Renal cortical epithelial cell (primary cell): ENCODE measurements at regions not wholly inside any gene's neighbourhood (a gene's known extent, or its start where the extent isn't known, plus 50 kb on each side); places are given as distances from the start of the nearest gene placed in this dataset.
A peak's percentile ranks its signal among the peaks of the same experiment; 100 is the strongest.

Experiments
- DNase-seq: peaks from one replicate; pipeline ENCODE4 v3.0.0-alpha.2; 2011; ENCODE audit warnings: low read depth

DNA sequence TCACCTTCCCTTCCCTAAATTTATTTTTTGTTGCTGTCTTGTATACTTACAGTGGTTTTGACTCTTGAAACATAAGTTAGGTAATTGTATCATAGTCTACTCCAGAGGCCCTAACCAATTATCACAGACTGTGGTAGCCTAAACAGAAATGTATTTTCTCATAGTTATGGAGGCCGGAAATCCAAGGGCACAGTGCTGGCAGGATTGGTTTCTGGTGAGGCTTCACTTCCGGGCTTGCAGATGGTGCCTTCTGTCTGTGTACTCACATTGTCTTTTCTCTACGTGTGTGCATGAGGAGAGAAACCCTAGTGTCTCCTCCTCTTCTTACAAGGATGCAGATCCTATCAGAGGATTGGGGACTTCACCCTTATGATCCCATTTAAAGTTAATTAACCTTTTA, 290.2 kb upstream of the KCNMB2 start:
- DNase-seq: no peak

DNA sequence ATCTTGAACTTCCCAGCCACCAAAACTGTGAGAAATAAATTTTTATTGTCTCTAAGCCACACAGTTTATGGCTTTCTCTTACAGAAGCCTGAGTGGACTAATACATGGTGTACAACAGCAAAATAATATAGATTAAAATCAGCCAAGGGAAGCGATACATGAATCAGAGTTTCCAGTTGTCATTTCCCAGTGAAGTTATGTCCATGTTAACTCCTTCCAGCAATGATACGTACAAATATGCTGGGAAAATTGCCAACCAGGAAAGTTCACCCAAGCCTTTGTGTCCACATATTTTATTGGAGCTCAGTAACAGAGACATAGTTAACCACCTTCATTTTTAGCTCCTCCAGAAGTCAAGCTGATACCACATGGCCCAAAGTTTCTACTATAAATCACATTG, 280.9 kb upstream of the KCNMB2 start:
- peak; percentile 6 for DNase-seq

DNA sequence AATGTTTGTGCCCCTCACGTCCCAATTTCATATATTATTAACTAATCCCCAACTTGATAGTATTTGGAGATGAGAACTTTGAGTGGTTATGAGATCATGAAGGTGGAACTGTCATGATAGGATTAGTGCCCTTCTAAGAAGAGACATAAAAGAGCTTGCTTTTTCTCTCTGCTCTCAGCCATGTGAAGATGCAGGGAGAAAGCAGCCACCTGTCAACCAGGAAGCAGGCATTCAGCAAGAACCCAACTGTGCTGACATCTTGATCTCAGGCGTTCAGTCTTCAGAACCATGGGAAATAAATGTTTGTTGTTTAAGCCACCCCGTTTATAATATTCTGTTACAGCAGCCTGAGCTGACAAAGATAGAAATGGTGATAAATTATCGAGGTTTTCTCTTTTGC, 278.7 kb upstream of the KCNMB2 start:
- DNase-seq: no peak

DNA sequence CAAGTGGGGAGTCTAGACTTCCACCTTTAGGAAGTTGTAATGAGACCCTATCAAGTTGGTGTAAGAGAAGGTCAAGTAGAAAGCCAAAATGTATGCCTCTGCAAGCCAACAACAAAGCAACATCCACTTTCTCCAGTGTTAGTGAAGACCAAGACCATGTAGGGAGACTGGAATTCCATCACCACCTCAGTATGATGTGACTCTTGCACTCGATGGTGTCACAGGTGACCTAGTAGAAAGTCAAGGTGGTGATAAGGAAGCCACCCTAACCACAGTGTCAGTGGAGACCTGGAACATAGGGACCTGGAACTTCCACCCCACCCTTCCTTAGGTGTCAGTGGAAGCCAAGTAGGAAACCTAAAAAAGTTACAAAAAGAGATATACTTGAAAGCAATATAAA, 278.1 kb upstream of the KCNMB2 start:
- DNase-seq: no peak

DNA sequence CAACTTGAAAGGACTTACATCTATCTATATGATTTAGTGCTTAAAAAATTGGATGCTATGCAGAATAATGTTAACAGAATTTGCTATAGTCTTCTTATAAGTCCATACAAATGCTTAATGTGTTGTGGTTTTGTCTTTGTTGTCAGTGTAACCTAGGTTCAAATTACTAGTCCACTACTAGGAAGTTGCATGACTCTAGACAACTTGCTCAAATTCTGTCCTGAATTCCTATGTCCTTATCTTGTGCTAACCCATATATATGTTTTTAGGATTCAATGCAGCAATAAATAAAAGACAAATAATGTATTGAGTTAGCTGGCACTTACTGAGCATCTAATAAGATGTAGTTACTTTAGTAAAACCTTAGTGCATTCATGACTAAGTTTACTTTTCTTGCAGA, 276.5 kb upstream of the KCNMB2 start:
- DNase-seq: no peak

DNA sequence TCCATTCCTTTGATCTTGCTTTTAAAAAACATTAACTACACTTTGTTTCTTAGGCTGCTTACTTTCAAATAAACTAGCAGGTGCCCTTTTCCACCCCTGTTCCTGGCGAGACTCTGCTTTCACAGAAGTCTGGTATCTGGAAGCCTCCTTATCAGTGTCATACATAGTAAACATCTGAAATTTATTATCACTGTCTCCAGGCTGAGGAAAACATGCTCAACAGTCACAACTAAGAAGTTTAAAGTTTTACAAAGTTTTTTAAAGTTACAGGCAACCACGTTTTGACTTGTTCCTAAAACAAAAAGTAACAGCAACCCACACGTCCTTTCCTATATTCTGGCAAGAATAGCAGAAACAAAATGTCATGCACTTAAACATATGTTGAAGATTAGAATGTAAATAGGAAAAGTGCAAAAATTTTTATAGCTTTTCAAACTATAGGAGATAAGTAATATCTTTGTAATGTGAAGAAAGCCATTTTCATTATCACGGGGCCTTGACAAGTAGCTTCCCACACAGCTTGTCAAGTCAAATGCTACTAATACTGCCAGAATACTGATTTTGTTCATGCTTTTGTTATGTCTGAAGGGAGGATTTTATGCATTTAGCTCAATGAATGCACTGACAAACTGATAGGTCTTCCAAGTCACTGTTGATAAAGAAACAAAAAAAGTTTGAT, 275.2 kb upstream of the KCNMB2 start:
- no peak for DNase-seq

DNA sequence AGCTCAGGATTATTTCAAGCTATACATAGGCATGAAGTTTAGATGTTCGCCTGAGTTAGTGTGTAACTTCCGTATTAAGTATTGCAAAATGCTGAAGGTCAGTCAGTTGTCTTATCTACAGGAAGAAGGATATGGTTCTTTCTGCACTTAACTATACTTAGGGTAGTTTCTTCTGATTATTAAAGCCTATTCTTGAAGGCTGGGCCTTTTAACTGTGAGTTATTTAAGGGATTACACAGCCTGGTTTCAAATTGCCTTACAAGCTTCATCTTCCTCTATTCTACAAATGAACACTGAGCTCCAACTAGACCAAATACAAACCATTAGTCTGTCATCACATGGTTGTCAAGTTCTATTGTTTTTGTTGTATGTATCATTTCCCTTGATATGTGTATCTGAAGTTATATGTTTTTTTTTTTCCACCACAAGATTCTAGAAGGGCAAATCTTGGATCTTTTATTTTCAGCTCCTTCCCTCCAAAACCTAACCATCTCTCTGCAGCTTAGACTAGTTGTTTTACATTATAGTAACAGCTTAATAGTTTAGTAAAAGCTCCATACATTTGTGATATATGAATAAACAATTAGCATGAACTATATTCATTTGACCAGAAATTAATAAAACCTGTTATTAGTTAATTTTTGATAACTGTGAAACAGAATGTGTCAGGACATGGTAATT, 272.9 kb upstream of the KCNMB2 start:
- no peak for DNase-seq

DNA sequence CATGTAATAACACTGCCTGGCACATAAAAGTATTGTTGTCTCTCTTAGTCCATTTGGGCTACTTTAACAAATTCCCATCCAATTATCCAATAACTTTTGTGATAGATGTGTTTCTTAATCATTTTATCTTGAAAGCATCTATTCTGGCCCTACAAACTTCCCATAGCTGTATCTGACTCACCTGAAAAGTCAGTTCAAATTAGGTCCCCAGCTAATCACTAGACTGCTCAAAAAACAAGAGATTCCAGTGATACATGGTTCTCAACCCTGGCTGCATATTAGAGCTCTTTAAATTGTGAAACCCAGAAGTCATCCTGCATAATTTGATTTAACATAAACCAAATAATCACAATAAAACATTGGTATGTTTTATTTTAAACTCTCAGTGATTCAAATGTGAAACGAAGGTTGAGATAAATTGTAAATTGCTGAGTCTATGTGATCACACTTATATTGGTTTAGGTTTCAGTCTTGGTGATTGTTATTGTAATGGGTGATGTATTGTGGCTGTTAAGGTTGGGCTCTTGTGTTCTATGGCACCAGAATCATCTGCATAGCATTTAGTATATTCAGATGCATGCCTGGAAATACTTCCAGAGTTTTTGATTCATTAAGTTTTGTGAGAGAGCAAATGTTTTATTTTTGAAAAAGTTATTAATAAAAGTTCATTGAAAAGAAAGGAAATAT, 268.9 kb upstream of the KCNMB2 start:
- no peak for DNase-seq

DNA sequence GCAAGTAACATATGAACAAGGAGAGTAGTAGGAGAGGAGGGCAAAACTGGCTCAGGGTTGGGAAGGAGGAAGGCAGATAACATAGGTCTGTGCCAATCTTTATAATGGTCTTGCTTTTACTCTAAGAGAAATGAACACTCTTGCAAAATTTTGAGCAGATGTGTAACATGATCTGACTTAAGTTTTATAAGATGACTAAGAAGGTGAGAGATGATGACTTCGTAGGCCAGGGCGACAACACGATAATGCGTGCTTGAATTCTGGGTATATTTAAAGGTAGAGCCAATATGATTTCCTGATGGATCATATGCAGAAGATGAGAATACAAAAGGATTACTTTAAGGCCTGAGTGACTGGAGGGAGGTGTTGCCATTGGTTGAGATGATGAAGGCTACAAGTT, 265.4 kb upstream of the KCNMB2 start:
- DNase-seq: no peak

DNA sequence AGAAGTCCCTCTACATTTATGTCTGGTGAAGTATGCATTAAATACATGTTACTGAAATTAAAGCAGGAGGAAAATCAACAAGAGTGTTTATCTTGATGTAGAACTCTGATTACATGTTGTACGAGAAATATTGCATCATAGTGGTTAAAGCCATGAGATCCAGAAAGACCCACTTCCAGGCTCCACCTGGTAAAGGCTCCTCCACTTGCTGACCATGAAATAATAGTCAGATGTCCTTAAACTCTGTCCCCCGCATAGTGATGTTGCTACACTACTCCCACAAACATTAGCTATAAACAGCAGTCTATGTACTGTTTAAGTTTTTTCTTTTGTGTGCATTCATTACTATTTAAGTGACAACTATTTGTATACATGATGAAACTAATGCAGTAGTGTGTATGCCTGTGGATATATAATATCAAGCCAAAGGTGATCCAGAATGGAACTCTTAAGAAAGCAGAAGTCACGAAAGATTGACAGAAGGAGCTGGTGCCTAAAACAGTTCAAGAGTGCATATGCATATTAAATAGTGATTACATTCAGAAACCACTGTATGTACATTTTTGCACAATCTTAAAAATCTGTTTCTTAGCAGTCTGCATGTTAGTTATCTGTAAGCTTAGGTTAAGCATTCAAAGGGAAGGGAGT, 264.4 kb upstream of the KCNMB2 start:
- no peak for DNase-seq

DNA sequence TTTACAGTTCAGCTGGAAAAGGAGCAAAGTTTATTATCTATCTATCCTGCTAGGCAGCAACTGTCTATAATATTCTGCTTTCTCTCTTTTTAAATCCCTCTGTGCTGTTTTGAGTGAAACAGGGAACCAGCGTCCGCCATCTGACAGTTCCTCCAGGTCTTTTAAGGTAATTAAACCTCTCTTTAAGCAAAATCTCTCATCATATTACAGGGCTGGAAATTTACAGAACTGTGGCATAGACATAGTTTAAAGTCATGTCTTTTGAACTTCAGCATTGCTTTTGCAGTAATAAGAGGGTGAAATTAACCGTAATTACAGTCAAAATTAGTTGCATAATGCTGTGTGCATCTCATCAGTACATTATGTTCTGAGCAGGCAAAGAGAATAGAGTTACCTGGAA, 263.4 kb upstream of the KCNMB2 start:
- DNase-seq: no peak

DNA sequence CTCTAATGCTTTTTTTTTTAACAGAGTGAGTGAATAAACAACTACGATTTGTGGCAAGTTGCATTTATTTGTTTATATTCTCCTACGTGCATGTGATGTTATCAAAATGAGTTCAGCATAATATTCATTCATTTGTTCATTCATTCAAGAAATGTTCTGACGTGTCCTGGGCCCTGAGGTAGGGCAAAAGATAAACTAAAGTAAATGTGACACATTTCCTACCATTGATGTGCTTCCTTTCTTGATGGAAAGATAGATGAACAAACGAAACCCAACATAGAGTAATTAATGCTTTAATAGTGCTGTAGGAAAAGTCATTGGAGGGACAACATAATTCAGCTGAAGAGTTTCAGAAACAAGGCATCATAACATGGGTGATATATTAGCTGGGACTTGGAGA, 261.5 kb upstream of the KCNMB2 start:
- DNase-seq: no peak

DNA sequence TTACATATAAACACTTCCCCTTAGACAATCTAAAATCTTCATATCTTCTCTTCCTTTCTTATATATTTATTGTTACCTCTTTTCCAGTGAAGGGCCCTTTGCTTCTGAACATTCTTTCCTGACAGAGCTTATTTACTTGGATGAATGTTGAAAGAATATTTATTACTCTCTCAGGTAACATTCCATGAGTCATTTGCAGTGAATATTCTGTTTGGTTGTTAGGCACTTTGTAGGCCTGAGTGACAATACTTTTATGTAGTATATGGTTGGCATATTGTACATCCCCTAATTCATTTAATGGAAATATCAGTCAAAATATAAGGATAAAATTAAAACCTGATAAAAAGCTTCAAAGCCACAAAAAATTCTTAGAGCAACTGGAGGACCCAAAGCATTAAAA, 260.9 kb upstream of the KCNMB2 start:
- DNase-seq: peak; percentile 43

DNA sequence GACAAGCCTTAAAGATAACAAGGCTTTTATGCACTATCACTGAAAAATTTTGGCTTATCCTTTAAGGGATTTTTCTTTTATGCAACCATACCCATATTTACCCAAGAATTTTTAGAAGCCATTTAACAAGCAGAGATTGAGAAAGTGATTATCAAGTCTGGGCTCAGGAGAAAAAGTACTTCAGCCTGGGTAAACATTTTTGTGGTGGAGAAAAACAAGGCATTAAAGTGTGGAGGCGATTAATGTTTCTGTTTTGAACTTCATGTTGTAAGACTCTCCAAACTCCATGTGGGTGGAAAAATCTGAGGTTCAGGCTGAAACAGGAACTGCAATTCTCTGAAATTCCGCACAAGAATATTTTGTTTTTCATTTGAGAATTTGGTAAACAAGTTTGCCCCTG, 260.4 kb upstream of the KCNMB2 start:
- DNase-seq: peak; percentile 44

DNA sequence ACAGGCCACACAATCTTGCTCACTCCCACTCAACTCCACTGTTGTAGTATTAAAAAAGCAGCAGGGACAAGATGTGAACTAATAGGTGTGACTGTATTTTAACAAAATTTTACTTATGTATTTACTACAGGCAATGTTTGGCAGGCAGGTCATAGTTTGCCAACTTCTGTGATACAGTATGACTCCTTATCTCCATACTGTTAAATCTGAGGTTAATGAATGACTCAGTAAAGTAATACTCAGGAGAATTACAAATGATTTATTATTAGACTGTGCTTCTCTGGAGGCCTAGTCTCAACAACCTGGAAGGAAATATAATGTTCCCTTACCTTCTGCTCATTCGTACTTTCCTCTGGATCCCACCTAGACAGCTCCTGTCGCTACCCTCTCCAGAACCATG, 258.6 kb upstream of the KCNMB2 start:
- peak; percentile 37 for DNase-seq

DNA sequence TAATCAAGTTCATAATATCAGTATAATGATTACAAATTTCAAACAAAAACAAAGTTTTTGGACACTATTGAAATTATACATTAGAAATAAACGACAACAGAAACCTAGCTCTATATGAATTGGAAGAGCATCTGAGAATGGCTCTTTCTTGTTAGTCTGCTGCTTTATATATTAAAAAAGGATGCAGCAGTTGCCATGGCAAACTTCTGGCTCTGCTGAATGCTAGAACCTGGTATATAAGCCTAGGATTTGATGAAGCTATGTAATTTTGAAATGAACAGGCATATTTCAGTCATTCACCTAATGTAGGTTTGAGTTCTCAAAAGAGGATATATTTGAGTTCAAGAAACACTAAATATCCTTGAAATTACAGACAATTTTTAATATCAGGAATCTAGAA, 252.7 kb upstream of the KCNMB2 start:
- DNase-seq: no peak

DNA sequence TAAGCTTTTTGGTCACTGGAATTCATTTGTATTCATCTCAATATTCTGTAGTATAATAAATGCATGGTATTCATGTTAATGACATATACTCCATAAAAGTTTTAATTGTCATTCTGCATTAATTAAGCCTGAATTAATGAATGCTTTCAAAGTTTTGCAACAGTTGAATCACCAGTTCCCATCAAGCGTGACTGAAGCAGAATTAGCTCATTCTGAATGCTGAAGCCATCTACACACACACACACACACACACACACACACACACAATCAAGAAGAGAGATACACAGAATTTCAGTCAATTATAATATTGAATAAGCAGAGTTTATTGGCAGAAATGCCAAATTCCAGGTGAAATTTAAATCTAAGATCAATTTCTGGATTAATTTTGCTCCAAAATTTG, 252.1 kb upstream of the KCNMB2 start:
- peak; percentile 87 for DNase-seq

DNA sequence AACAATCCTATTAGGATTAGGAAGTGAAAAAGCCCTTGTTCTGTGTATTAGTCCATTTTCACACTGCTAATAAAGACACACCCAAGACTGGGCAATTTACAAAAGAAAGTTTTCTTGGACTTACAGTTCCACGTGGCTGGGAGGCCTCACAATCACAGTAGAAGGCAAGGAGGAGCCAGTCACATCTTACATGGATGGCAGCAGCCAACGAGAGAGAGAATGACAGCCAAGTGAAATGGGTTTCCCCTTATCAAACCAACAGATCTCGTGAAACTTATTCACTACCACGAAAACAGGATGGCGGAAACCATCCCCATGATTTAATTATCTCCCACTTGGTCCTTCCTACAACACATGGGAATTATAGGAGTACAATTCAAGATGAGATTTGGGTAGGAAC, 248.2 kb upstream of the KCNMB2 start:
- DNase-seq: no peak

DNA sequence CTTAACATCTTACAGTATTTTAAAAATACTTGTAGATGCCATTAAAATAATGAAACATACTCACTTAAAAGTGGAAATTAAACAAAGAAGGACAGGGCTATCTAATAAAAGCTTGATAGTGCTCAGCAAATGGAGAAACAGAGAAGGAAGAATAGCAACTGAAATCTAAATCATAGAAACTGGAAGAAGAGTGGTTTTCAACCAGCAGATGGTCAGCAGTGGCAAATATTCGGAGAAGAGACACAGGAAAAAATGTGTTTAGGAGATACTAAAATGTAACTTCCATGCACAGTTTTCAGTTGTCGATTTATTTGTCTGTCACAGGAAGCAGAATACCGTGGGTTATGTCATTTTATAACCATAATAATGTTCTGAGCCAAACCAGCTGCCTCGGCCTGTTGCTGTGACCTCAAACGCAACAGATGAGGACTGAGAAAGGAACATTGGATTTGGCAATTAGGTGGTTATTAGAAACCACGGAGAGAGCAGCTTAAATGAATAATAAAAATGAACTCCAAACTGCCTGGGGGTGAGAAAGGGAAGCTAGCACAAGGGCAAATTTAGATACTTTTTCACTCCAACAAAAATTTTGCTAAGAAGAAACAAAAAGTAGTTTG, 246.6 kb upstream of the KCNMB2 start:
- DNase-seq: no peak

DNA sequence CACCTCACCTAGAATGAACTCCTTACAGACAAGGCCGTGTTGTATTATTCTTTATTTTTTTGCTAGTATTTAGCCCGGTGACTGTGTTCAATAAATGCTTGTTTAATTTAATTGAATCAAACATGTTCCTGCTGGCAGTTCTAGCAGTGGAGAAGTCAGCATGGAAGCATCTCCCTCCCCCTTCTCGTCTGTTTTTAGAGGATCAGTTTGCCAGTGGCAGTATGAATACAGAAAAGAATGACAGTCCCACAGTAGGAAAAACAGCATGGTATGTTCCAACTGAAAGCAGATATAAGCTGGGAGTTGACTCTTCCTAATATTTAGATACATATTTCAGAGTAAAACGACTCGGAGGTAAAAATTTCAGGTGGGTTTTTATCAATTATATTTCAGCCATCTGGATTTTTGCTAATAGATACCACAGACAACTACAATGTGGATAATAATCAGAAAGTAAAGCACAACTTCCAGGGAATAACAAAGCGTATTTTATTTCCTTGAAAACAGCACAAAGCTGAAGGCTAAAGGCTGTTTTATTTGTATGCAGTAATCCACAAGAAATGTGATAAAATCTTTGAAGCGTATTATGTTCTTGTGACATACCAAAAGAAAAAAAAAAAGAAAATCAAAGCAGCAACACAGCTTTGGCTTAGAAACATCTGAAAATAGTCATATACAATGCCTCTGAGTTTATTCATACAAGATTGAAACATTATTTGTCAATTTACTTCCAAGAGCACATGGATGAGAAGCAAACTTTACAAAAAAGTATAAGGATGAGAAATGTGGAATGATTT, 244.5 kb upstream of the KCNMB2 start:
- DNase-seq: peak; percentile 36

DNA sequence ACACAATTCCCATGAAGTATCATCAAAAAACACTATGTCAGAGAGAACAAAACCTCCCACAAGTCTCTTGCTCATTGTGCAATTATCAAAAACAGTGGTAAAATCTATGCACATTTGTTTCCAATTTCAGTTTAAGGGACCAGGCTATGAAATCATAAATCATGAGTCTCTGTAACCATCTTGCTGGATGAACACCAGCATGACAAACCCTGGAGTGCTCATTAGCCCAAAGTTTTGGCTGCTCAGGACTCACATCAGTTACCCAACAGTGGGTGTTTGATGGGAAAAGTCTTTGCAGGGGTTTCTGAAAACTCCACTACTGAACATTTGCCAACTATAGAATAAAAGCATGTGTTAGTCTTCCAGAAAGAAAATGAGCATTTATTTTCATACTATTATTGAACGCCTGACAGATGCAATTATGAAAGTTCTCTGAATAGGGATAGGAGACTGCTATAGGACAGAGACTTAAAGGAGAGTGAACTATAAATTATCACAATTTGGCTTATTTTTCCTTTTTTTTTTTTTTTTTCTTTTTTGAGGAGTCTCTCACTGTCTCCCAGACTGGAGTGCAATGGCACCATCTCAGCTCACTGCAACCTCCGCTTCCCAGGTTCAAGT, 240.8 kb upstream of the KCNMB2 start:
- no peak for DNase-seq
